C4-2B (cell line): ENCODE measurements at regions not wholly inside any gene's neighbourhood (a gene's known extent, or its start where the extent isn't known, plus 50 kb on each side); places are given as distances from the start of the nearest gene placed in this dataset.

ENCODE experiments used
- ZFX ChIP-seq: fragments of 450-650 bp; IDR thresholded peaks from 2 replicates; pipeline ENCODE4 v1.6.1; 2017
- TF ChIP-seq, protein P1 (sequence below): fragments of 450-650 bp; conservative IDR thresholded peaks from 2 replicates; pipeline ENCODE4 v1.5.1; 2017; ENCODE audit warnings: mild to moderate bottlenecking

DNA sequence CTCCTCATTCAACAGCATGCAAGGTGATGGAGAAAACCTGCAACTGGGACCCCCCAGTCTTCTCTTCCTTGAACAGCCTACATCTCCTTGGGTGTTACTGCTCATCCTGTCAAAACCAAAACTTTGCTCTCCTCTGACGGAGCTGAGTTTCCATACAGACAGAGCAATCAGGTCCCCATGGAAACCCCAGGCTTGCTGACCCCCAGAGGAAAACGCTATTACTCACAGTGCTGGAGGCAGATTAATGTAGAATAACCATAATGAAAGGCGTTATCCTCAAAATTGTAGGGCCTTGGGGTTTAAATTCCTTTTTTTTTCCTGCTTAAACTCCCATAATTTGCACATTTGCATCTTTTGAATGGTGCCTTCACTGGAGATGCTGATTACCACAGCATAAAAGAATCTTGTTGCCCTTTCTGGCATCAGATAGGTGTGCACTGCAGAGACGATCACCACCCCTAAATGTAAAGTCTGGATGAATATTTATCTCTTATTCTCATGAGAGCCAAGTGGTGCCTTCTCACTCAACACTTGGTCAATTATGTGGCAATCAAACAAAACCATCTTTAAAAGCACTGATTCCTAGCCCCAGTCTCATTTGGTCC is 126.3 kb downstream of the MSX2 start:
- TF ChIP-seq, protein P1, sequence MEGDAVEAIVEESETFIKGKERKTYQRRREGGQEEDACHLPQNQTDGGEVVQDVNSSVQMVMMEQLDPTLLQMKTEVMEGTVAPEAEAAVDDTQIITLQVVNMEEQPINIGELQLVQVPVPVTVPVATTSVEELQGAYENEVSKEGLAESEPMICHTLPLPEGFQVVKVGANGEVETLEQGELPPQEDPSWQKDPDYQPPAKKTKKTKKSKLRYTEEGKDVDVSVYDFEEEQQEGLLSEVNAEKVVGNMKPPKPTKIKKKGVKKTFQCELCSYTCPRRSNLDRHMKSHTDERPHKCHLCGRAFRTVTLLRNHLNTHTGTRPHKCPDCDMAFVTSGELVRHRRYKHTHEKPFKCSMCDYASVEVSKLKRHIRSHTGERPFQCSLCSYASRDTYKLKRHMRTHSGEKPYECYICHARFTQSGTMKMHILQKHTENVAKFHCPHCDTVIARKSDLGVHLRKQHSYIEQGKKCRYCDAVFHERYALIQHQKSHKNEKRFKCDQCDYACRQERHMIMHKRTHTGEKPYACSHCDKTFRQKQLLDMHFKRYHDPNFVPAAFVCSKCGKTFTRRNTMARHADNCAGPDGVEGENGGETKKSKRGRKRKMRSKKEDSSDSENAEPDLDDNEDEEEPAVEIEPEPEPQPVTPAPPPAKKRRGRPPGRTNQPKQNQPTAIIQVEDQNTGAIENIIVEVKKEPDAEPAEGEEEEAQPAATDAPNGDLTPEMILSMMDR, result no peak
- TF ChIP-seq ZFX, result no peak
